ENCODE measurements at regions not wholly inside any gene's neighbourhood (a gene's known extent, or its start where the extent isn't known, plus 50 kb on each side); places are given as distances from the start of the nearest gene placed in this dataset.

- H3K4me3 ChIP-seq (ENCODE audit: low read depth, low read length, poor library complexity, severe bottlenecking), result no peak overlapping the region
Measured at GRCh38 chr1:203931953-203932352, 70.6 kb downstream of the SNRPE start.

GRCh38 chr1:203932556-203932955 lies 71.2 kb downstream of the SNRPE start:
- no peak overlapping the region for H3K9ac ChIP-seq (ENCODE audit: low read length)
- no peaks in the 10 kb centered on the region for H3K27me3 ChIP-seq (ENCODE audit: insufficient read depth, low read length)
- H3K4me2 ChIP-seq (ENCODE audit: low read length), result no peak overlapping the region
- H3F3A ChIP-seq (ENCODE audit: insufficient read depth, low read length), result no peaks in the 10 kb centered on the region
- H3K9me2 ChIP-seq (ENCODE audit: low read depth, low read length), result no peaks in the 10 kb centered on the region
- H3K79me2 ChIP-seq (ENCODE audit: insufficient read depth, low read length), result no peaks in the 10 kb centered on the region
- no peaks in the 10 kb centered on the region for H3K4me1 ChIP-seq (ENCODE audit: insufficient read depth, low read length, severe bottlenecking)
- no peak overlapping the region for H3K4me3 ChIP-seq (ENCODE audit: low read depth, low read length, poor library complexity, severe bottlenecking)
- H2AFZ ChIP-seq (ENCODE audit: low read length), result no peak overlapping the region
- TF ChIP-seq CTCF (IDR thresholded peaks at IDR 0.05; ENCODE audit: low read length) (no peak), EZH2 (IDR thresholded peaks at IDR 0.05; ENCODE audit: borderline replicate concordance, low read length) (no peak)
- H3K36me3 ChIP-seq (ENCODE audit: insufficient read depth, low read length), result no peaks in the 10 kb centered on the region
- H3K27ac ChIP-seq (ENCODE audit: low read depth, low read length, poor library complexity, severe bottlenecking), result no peak overlapping the region
- H3K9me3 ChIP-seq (ENCODE audit: low read length), result no peaks in the 10 kb centered on the region
- H4K20me1 ChIP-seq (ENCODE audit: insufficient read depth, low read length), result no peaks in the 10 kb centered on the region

More at GRCh38 chr1:203931953-203932352, 70.6 kb downstream of the SNRPE start:
- H3K4me2 ChIP-seq (ENCODE audit: low read length), result no peak overlapping the region
- no peaks in the 10 kb centered on the region for H3F3A ChIP-seq (ENCODE audit: insufficient read depth, low read length)
- no peaks in the 10 kb centered on the region for H3K9me3 ChIP-seq (ENCODE audit: low read length)
- no peak overlapping the region for H3K9ac ChIP-seq (ENCODE audit: low read length)
- no peaks in the 10 kb centered on the region for H3K36me3 ChIP-seq (ENCODE audit: insufficient read depth, low read length)
- H3K4me1 ChIP-seq (ENCODE audit: insufficient read depth, low read length, severe bottlenecking), result no peaks in the 10 kb centered on the region
- no peak overlapping the region for H2AFZ ChIP-seq (ENCODE audit: low read length)
- H3K9me2 ChIP-seq (ENCODE audit: low read depth, low read length), result no peaks in the 10 kb centered on the region
- no peaks in the 10 kb centered on the region for H3K79me2 ChIP-seq (ENCODE audit: insufficient read depth, low read length)
- no peak for TF ChIP-seq CTCF (IDR thresholded peaks at IDR 0.05; ENCODE audit: low read length)
- TF ChIP-seq EZH2 (IDR thresholded peaks at IDR 0.05; ENCODE audit: borderline replicate concordance, low read length), result no peak
- H4K20me1 ChIP-seq (ENCODE audit: insufficient read depth, low read length), result no peaks in the 10 kb centered on the region
- no peaks in the 10 kb centered on the region for H3K27me3 ChIP-seq (ENCODE audit: insufficient read depth, low read length)
- no peak overlapping the region for H3K27ac ChIP-seq (ENCODE audit: low read depth, low read length, poor library complexity, severe bottlenecking)

- H3K27ac ChIP-seq (ENCODE audit: low read depth, low read length, poor library complexity, severe bottlenecking), result no peak overlapping the region
- H3K4me3 ChIP-seq (ENCODE audit: low read depth, low read length, poor library complexity, severe bottlenecking), result no peak overlapping the region
- no peaks in the 10 kb centered on the region for H3K9me3 ChIP-seq (ENCODE audit: low read length)
- no peaks in the 10 kb centered on the region for H3K79me2 ChIP-seq (ENCODE audit: insufficient read depth, low read length)
- H3K4me2 ChIP-seq (ENCODE audit: low read length), result no peak overlapping the region
- H4K20me1 ChIP-seq (ENCODE audit: insufficient read depth, low read length), result no peaks in the 10 kb centered on the region
- H3K9ac ChIP-seq (ENCODE audit: low read length), result no peak overlapping the region
- H3F3A ChIP-seq (ENCODE audit: insufficient read depth, low read length), result no peaks in the 10 kb centered on the region
- H3K9me2 ChIP-seq (ENCODE audit: low read depth, low read length), result no peaks in the 10 kb centered on the region
- H3K36me3 ChIP-seq (ENCODE audit: insufficient read depth, low read length), result no peaks in the 10 kb centered on the region
- no peaks in the 10 kb centered on the region for H3K27me3 ChIP-seq (ENCODE audit: insufficient read depth, low read length)
- H2AFZ ChIP-seq (ENCODE audit: low read length), result no peak overlapping the region
- H3K4me1 ChIP-seq (ENCODE audit: insufficient read depth, low read length, severe bottlenecking), result no peaks in the 10 kb centered on the region
- TF ChIP-seq EZH2 (IDR thresholded peaks at IDR 0.05; ENCODE audit: borderline replicate concordance, low read length), result no peak
- no peak for TF ChIP-seq CTCF (IDR thresholded peaks at IDR 0.05; ENCODE audit: low read length)
Measured at GRCh38 chr1:203934027-203934426, 72.6 kb downstream of the SNRPE start.

Data from OCI-LY1 (cell line).